Mesendoderm (in vitro differentiated cells): ENCODE measurements at regions not wholly inside any gene's neighbourhood (a gene's known extent, or its start where the extent isn't known, plus 50 kb on each side); places are given as distances from the start of the nearest gene placed in this dataset.

ENCODE experiments used
- DNase-seq: peaks from one replicate; pipeline ENCODE4 v3.0.0; 2013
- H2AK5ac ChIP-seq: 2 replicates; pipeline ENCODE4 v1.6.1; 2013; ENCODE audit warnings: low read length, inconsistent platforms
- H2BK120ac ChIP-seq: 2 replicates; pipeline ENCODE4 v1.6.1; 2013; ENCODE audit warnings: low read depth, mild to moderate bottlenecking, low read length, moderate library complexity, mixed read lengths
- H2BK15ac ChIP-seq: replicated peaks from 2 replicates; pipeline ENCODE4 v1.6.1; 2013; ENCODE audit warnings: low read depth, mild to moderate bottlenecking, moderate library complexity
- H2BK5ac ChIP-seq: 2 replicates; pipeline ENCODE4 v1.6.1; 2013; ENCODE audit warnings: low read length, inconsistent platforms
- H3K18ac ChIP-seq: 2 replicates; pipeline ENCODE4 v1.6.1; 2013; ENCODE audit warnings: mild to moderate bottlenecking, low read length, mixed read lengths
- H3K23ac ChIP-seq: one replicate; pipeline ENCODE4 v1.6.1; 2013; ENCODE audit warnings: low read length
- H3K27ac ChIP-seq: 2 replicates; pipeline ENCODE4 v1.5.1; 2013; ENCODE audit warnings: low read depth, mild to moderate bottlenecking, inconsistent platforms, low read length, moderate library complexity
- H3K27me3 ChIP-seq: 2 replicates; pipeline ENCODE4 v1.6.1; 2013; ENCODE audit warnings: low read length, control low read depth, mild to moderate bottlenecking, inconsistent platforms; ENCODE audit not compliant: insufficient read depth, poor library complexity
- H3K36me3 ChIP-seq: 2 replicates; pipeline ENCODE4 v1.6.1; 2013; ENCODE audit warnings: low read length, inconsistent platforms; ENCODE audit not compliant: control insufficient read depth, insufficient read depth
- H3K4ac ChIP-seq: one replicate; pipeline ENCODE4 v1.6.1; 2013; ENCODE audit warnings: low read depth, mild to moderate bottlenecking, low read length, moderate library complexity
- H3K4me1 ChIP-seq: 2 replicates; pipeline ENCODE4 v1.6.1; 2013; ENCODE audit warnings: low read depth, low read length, inconsistent platforms; ENCODE audit not compliant: control insufficient read depth
- H3K4me2 ChIP-seq: 2 replicates; pipeline ENCODE4 v1.6.1; 2013; ENCODE audit warnings: low read length
- H3K4me3 ChIP-seq: 2 replicates; pipeline ENCODE4 v1.5.1; 2013; ENCODE audit warnings: mild to moderate bottlenecking, low read length
- H3K56ac ChIP-seq: one replicate; pipeline ENCODE4 v1.6.1; 2013; ENCODE audit warnings: low read length
- H3K79me1 ChIP-seq: 2 replicates; pipeline ENCODE4 v1.6.1; 2013; ENCODE audit warnings: low read length, inconsistent platforms
- H3K79me2 ChIP-seq: 2 replicates; pipeline ENCODE4 v1.6.1; 2013; ENCODE audit warnings: mild to moderate bottlenecking, low read length; ENCODE audit not compliant: control insufficient read depth, insufficient read depth
- H3K9ac ChIP-seq: 2 replicates; pipeline ENCODE4 v1.6.1; 2013; ENCODE audit warnings: low read length, inconsistent platforms
- H4K5ac ChIP-seq: one replicate; pipeline ENCODE4 v1.6.1; 2013; ENCODE audit warnings: low read length
- H4K8ac ChIP-seq: one replicate; pipeline ENCODE4 v1.6.1; 2013; ENCODE audit warnings: low read depth, mild to moderate bottlenecking, control low read depth, low read length, moderate library complexity
- WGBS: extraction: QIAGEN DNeasy Blood & Tissue Kit; methylation state at CpG from one replicate; pipeline ENCODE4 v1.1.7; 2013; ENCODE audit warnings: low lambda C conversion rate, missing lambda C conversion rate; ENCODE audit not compliant: insufficient coverage; ENCODE audit errors: extremely low coverage; 5-methylcytosine and 5-hydroxymethylcytosine counted together

DNA sequence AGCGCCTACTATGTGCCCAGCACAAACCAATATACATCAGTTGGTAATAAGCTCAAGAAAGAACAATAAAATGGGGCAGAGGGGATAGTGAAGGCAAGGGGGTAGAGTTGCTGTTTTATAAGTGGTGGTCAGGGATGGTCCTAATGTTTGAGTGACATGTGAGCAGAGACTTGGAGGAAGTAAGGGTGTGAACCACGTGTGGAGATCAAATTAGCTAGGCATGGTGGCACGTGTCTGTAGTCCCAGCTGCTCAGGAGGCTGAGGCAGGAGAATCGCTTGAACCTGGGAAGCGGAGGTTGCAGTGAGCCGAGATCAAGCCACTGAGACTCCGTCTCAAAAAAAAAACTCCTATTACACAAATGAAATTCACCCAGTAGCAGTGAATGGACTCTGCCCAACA lies 56.5 kb downstream of the IRX6 start:
- H3K79me2 ChIP-seq = no peaks in the 10 kb centered on the region
- H3K4me1 ChIP-seq = no peaks in the 10 kb centered on the region
- no peak overlapping the region for H3K18ac ChIP-seq
- no peak overlapping the region for H3K4ac ChIP-seq
- no peak overlapping the region for H4K5ac ChIP-seq
- H2BK120ac ChIP-seq = no peak overlapping the region
- H3K79me1 ChIP-seq = no peaks in the 10 kb centered on the region
- H4K8ac ChIP-seq = no peak overlapping the region
- H3K36me3 ChIP-seq = no peaks in the 10 kb centered on the region
- no peak overlapping the region for H3K27ac ChIP-seq
- H3K9ac ChIP-seq = no peak overlapping the region
- H2BK5ac ChIP-seq = no peak overlapping the region
- H2BK15ac ChIP-seq = no peak overlapping the region
- H3K27me3 ChIP-seq = no peaks in the 10 kb centered on the region
- no peak overlapping the region for H3K4me3 ChIP-seq
- no peak overlapping the region for H3K4me2 ChIP-seq
- no peak overlapping the region for H3K56ac ChIP-seq
- no peak overlapping the region for H3K23ac ChIP-seq
- no peak for DNase-seq
- WGBS = no CpG with 5 or more reads among the region's 7 CpGs
- H2AK5ac ChIP-seq = no peak overlapping the region

DNA sequence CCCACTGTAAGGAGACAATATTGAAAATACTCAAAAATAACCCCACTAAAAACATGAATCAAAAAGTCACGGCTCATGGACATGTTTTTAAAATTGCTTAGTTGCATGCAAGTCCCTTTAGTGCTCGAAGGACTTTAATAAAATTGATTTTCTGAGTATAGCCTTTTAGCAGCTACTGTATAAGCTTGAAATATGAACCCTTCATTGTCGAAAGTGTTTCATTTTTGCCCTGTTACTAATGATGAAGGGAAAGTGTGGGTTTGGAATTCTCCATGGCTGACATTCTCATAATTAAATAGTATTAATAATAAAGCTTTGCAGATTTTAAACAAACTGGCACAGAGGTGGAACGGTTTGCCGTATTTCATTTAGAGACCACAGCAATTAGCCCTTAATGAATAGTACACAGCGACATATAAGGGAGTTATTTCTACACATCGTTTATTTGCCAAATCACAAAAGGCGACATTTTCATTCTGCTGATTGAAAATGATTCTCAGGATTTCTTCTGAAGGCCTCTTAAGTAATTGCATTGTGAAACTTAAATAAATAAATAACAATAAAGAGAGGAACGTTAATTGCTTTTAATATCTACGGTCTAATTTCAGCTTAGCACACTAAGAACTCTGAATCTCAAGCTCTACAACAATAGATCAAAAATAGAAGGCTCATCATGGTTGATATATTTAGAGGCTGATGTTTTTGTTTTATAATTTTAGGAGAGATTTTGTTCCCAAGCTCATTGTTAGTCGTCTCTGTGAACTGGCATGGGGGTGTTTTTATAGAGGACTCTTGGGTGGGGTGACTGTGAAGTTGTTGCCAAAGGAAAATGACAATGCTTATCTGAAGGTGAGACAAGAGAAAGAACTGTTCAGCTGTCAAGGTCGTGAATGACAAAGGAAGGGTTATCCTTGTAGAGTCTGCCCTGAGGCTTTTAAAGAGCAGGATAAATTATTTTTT lies 60.6 kb downstream of the IRX6 start:
- WGBS = no CpG with 5 or more reads among the region's 12 CpGs
- Histone ChIP-seq H3K79me2 (no peaks in the 10 kb centered on the region), H3K36me3 (no peaks in the 10 kb centered on the region), H2BK5ac (no peak overlapping the region), H3K4me3 (no peak overlapping the region), H4K8ac (no peak overlapping the region), H3K4me1 (no peaks in the 10 kb centered on the region), H3K27ac (no peak overlapping the region), H3K9ac (no peak overlapping the region), H3K18ac (no peak overlapping the region), H2AK5ac (no peak overlapping the region), H2BK15ac (no peak overlapping the region), H3K4me2 (no peak overlapping the region), H3K27me3 (no peaks in the 10 kb centered on the region), H2BK120ac (no peak overlapping the region), H3K4ac (no peak overlapping the region), H3K56ac (no peak overlapping the region), H3K79me1 (no peaks in the 10 kb centered on the region), H3K23ac (no peak overlapping the region), H4K5ac (no peak overlapping the region)
- DNase-seq = no peak

DNA sequence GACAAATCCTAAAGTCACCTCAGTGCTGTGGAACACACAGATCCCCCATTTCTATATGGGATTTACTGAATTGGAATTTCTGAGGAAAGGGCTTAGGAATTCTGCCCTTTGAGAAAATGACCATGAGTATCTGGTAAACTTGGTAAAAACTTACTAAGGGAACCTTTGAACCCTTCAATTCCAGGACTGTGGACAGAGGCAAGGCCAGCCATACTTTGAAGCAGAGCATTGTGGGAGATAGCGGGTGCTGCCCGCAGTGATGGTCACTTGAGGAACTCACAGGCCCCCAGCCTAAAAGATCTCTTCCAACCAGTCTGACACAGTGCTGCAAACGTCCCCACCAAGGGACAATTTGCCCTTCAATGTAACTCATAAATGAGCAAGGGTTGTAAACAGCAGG lies 61.4 kb downstream of the IRX6 start:
- Histone ChIP-seq H3K18ac (no peak overlapping the region), H3K27me3 (no peaks in the 10 kb centered on the region), H4K5ac (no peak overlapping the region), H3K79me1 (no peaks in the 10 kb centered on the region), H3K56ac (no peak overlapping the region), H3K36me3 (no peaks in the 10 kb centered on the region), H3K23ac (no peak overlapping the region), H3K4me3 (no peak overlapping the region), H3K4me2 (no peak overlapping the region), H3K79me2 (no peaks in the 10 kb centered on the region), H2BK15ac (no peak overlapping the region), H3K4me1 (no peaks in the 10 kb centered on the region), H2AK5ac (no peak overlapping the region), H2BK120ac (no peak overlapping the region), H3K9ac (no peak overlapping the region), H2BK5ac (no peak overlapping the region), H3K4ac (no peak overlapping the region), H3K27ac (no peak overlapping the region), H4K8ac (no peak overlapping the region)
- WGBS = no CpG with 5 or more reads among the region's 3 CpGs
- no peak for DNase-seq

DNA sequence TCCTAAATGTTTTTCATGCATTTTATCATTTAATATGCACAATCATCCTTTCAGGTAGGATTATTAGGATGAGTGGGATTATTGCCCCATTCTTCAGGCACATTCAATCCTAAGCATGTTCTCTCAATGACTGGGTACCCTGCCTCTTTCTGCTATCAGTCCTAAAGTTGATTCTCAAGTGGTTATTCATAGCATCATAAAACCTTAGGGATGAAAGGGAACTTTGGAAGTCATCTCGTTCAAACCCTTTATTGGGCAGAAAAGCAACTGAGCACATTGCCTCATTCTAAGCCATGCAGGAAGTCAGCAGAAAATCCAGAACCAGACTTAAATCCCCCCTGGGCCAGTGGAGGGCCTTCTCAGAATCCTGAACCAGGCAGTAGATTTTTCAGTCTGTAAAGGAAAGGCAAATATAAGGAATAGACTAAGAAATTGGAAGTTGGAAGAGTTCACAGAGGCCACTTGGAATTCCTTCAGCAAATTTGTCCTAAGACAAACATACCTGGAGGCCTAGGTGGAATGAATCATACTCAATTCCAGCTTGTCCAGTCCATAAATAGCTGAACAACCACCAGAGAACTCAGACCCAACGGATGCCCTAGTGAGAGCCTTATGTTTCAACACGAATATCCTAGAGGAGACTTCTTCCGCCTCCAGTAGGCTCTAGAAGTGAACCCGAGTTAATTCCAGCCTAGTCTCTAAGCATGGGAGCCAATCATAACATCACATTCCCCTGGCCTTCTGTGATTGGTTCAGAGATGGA lies 62.7 kb downstream of the IRX6 start:
- Histone ChIP-seq H2BK15ac (no peak overlapping the region), H3K4me1 (no peaks in the 10 kb centered on the region), H3K27me3 (no peaks in the 10 kb centered on the region), H3K79me2 (no peaks in the 10 kb centered on the region), H3K36me3 (no peaks in the 10 kb centered on the region), H3K4me2 (no peak overlapping the region), H3K79me1 (no peaks in the 10 kb centered on the region), H3K23ac (no peak overlapping the region), H2BK120ac (no peak overlapping the region), H3K27ac (no peak overlapping the region), H3K9ac (no peak overlapping the region), H4K8ac (no peak overlapping the region), H3K4me3 (no peak overlapping the region), H3K56ac (no peak overlapping the region), H3K4ac (no peak overlapping the region), H3K18ac (no peak overlapping the region), H4K5ac (no peak overlapping the region), H2BK5ac (no peak overlapping the region), H2AK5ac (no peak overlapping the region)
- DNase-seq = no peak
- WGBS = no CpG with 5 or more reads among the region's 5 CpGs

DNA sequence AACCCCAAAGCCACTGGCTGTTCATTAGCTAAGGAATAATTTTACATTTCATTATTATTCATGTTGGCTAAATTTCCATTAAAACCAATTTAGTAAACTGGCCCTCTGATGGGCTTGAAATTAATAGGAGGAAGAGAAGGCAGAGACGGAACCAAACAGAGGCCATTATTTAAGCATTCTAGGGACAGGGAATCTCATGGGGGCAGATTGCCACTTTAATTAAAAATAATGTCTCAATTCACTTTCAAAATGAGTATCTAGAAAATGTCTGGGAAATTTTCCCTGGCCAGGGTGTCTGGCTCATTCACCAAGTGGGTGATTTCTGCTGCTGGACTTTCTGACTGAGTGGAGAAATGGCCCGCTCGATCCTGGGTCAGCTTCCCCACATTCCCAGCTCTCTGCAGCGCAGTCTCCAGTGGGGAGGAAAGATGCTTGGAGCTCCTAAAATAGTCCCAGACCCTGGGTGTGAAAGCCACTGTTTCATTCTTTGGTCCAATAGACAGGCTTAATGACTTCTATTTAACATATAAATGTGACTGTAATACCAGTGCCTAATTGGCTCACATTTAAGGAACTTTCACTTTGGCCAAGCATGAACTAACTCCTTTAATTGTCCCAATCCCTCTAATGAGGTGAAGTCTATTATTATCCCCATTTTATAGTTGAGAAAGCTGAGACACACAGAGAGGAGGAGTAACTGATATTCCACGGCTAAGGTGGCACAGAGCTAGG lies 64.3 kb downstream of the IRX6 start:
- no peak overlapping the region for H3K56ac ChIP-seq
- H3K36me3 ChIP-seq = no peaks in the 10 kb centered on the region
- no peak overlapping the region for H4K5ac ChIP-seq
- no peak overlapping the region for H3K9ac ChIP-seq
- H3K27me3 ChIP-seq = no peaks in the 10 kb centered on the region
- no peaks in the 10 kb centered on the region for H3K79me1 ChIP-seq
- DNase-seq = no peak
- H4K8ac ChIP-seq = no peak overlapping the region
- H3K79me2 ChIP-seq = no peaks in the 10 kb centered on the region
- no peaks in the 10 kb centered on the region for H3K4me1 ChIP-seq
- no peak overlapping the region for H3K4me2 ChIP-seq
- no peak overlapping the region for H3K4me3 ChIP-seq
- H3K18ac ChIP-seq = no peak overlapping the region
- no peak overlapping the region for H2BK5ac ChIP-seq
- H3K23ac ChIP-seq = no peak overlapping the region
- H2BK120ac ChIP-seq = no peak overlapping the region
- no peak overlapping the region for H2AK5ac ChIP-seq
- no CpG with 5 or more reads among the region's 5 CpGs for WGBS
- H3K4ac ChIP-seq = no peak overlapping the region
- no peak overlapping the region for H2BK15ac ChIP-seq
- H3K27ac ChIP-seq = no peak overlapping the region
